ENCODE measurements at regions not wholly inside any gene's neighbourhood (a gene's known extent, or its start where the extent isn't known, plus 50 kb on each side); places are given as distances from the start of the nearest gene placed in this dataset.

GRCh38 chr3:163935411-163935810 is 1142.9 kb downstream of the SI start:
- TF ChIP-seq POLR2A (IDR thresholded peaks at IDR 0.05) (no peak), POLR2AphosphoS5 (IDR thresholded peaks at IDR 0.05) (no peak), EP300 (IDR thresholded peaks at IDR 0.05) (no peak)
- TF ChIP-seq, protein P1, sequence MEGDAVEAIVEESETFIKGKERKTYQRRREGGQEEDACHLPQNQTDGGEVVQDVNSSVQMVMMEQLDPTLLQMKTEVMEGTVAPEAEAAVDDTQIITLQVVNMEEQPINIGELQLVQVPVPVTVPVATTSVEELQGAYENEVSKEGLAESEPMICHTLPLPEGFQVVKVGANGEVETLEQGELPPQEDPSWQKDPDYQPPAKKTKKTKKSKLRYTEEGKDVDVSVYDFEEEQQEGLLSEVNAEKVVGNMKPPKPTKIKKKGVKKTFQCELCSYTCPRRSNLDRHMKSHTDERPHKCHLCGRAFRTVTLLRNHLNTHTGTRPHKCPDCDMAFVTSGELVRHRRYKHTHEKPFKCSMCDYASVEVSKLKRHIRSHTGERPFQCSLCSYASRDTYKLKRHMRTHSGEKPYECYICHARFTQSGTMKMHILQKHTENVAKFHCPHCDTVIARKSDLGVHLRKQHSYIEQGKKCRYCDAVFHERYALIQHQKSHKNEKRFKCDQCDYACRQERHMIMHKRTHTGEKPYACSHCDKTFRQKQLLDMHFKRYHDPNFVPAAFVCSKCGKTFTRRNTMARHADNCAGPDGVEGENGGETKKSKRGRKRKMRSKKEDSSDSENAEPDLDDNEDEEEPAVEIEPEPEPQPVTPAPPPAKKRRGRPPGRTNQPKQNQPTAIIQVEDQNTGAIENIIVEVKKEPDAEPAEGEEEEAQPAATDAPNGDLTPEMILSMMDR (IDR thresholded peaks at IDR 0.05) = no peak
